ENCODE measurements at regions not wholly inside any gene's neighbourhood (a gene's known extent, or its start where the extent isn't known, plus 50 kb on each side); places are given as distances from the start of the nearest gene placed in this dataset.

- ChIA-PET POLR2A (no interaction called here), CTCF (no interaction called here)
Measured at GRCh38 chr16:86210403-86211193, 299.7 kb upstream of the FOXF1 start.

GRCh38 chr16:86211265-86211664 lies 299.1 kb upstream of the FOXF1 start:
- POLR2A ChIA-PET = no interaction called here
- no peak overlapping the region for H3K4me3 ChIP-seq
- CTCF ChIA-PET = interaction anchor here (1.3 kb wide), 1 partner anchor 54 kb away, joined by 3 read pairs; no protein-coding TSS in a partner anchor

More at GRCh38 chr16:86210403-86211193, 299.7 kb upstream of the FOXF1 start:
- TF ChIP-seq ZFP36 (IDR thresholded peaks at IDR 0.05; ENCODE audit: borderline replicate concordance, partially characterized antibody) = no peak
- no peak for TF ChIP-seq ZSCAN20 (CRISPR knock-in tag; IDR thresholded peaks at IDR 0.05)
- TF ChIP-seq PBX3 (IDR thresholded peaks at IDR 0.05) = no peak
- no peak for TF ChIP-seq FOSB (CRISPR knock-in tag; IDR thresholded peaks at IDR 0.05)
- TF ChIP-seq GATA3 (IDR thresholded peaks at IDR 0.05; ENCODE audit: borderline replicate concordance) = no peak
- no peak for TF ChIP-seq RNF2 (IDR thresholded peaks at IDR 0.05; ENCODE audit: borderline replicate concordance, low read depth)
- TF ChIP-seq HEYL (CRISPR knock-in tag; IDR thresholded peaks at IDR 0.05) = no peak
- TF ChIP-seq MAX (IDR thresholded peaks at IDR 0.05) = no peak
- 46% methylated on average over 18 of the region's 19 CpGs for WGBS (ENCODE audit: missing lambda C conversion rate)
- H3K4me2 ChIP-seq = no peak overlapping the region
- DNase-seq (ENCODE audit: low read depth in 1 of 2, low spot score in 1 of 2) (no peak), ATAC-seq (no peak), FAIRE-seq (no peak)
- 0 out of 3 replicates have a peak, but pooled peaks cover 3% of the 10 kb centered on the region for H3K9me3 ChIP-seq
- H3K27ac ChIP-seq = no peak overlapping the region
- no peaks in the 10 kb centered on the region for H3K4me1 ChIP-seq
- no peak overlapping the region for H3K4me3 ChIP-seq

More at GRCh38 chr16:86211265-86211664, 299.1 kb upstream of the FOXF1 start:
- Histone ChIP-seq H3K9me3 (0 out of 3 replicates have a peak, but pooled peaks cover 3% of the 10 kb centered on the region), H3K4me1 (no peaks in the 10 kb centered on the region), H3K27ac (no peak overlapping the region), H3K4me2 (no peak overlapping the region)
- DNase-seq (ENCODE audit: low read depth in 1 of 2, low spot score in 1 of 2) (no peak), ATAC-seq (no peak), FAIRE-seq (no peak)
- TF ChIP-seq CTCF (IDR thresholded peaks at IDR 0.05) = no peak
- TF ChIP-seq FOSL2 (IDR thresholded peaks at IDR 0.05) = no peak
- TF ChIP-seq FOSL2 (CRISPR knock-in tag; IDR thresholded peaks at IDR 0.05) = no peak
- no peak for TF ChIP-seq RCOR1 (IDR thresholded peaks at IDR 0.05; ENCODE audit: low read depth, low read length)
- no peak for TF ChIP-seq NR3C1 (IDR thresholded peaks at IDR 0.05)
- no peak for TF ChIP-seq PBX3 (IDR thresholded peaks at IDR 0.05)
- TF ChIP-seq E2F6 (IDR thresholded peaks at IDR 0.05; ENCODE audit: borderline replicate concordance, low read depth) = no peak
- no peak for TF ChIP-seq HOXB5 (CRISPR knock-in tag; IDR thresholded peaks at IDR 0.05)
- no peak for TF ChIP-seq JUNB (IDR thresholded peaks at IDR 0.05)
- TF ChIP-seq HDAC2 (IDR thresholded peaks at IDR 0.05) = no peak
- 58% methylated on average over 3 of the region's 5 CpGs for WGBS (ENCODE audit: missing lambda C conversion rate)

All from A549 (cell line).